GM12891 (cell line): ENCODE measurements at regions not wholly inside any gene's neighbourhood (a gene's known extent, or its start where the extent isn't known, plus 50 kb on each side); places are given as distances from the start of the nearest gene placed in this dataset.

Source experiments
- POLR2A ChIP-seq: IDR thresholded peaks from 2 replicates; pipeline ENCODE4 v1.6.1; 2011; ENCODE audit warnings: low read depth, low read length, control low read depth
- POLR2AphosphoS5 ChIP-seq: IDR thresholded peaks from 2 replicates; pipeline ENCODE4 v1.6.1; 2011; ENCODE audit warnings: low read depth, low read length, control low read depth
- POU2F2 ChIP-seq: IDR thresholded peaks from 2 replicates; pipeline ENCODE4 v1.6.1; 2011; ENCODE audit warnings: low read depth, mild to moderate bottlenecking, control low read depth, low read length, moderate library complexity

DNA sequence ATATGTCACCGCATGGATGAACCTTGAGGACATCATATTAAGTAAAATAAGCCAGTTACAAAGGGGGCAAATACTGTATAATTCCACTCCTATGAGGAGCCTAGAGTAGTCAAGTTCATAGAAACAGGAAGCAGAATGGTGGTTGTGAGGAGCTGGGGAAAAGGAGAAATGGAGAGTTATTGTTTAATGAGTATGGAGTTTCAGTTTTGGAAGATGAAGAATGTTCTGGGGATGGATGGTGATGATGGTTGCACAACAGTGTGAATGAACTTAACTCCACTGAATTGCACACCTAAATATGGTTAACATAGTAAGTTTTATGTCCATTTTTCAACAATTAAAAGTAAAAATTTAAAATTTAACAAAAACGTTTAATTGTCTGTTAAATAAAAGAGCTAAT is 220.9 kb upstream of the JUN start:
- no peak for TF ChIP-seq POU2F2
- TF ChIP-seq POLR2AphosphoS5, result no peak
- TF ChIP-seq POLR2A, result no peak
